Fibroblast of lung (primary cell): ENCODE measurements at regions not wholly inside any gene's neighbourhood (a gene's known extent, or its start where the extent isn't known, plus 50 kb on each side); places are given as distances from the start of the nearest gene placed in this dataset.

Experiments
- DNase-seq, 2 donors: peaks; one replicate each; pipeline versions ENCODE4 v3.0.0 to v3.0.0-alpha.2; 2010; ENCODE audit warnings: low read depth in 2 of 2
- H2AFZ ChIP-seq: 2 replicates; pipeline ENCODE4 v1.5.1; 2012; ENCODE audit warnings: low read length, control low read depth, inconsistent platforms
- H3K27ac ChIP-seq: 2 replicates; pipeline ENCODE4 v1.5.1; 2011; ENCODE audit warnings: low read length, control low read depth; ENCODE audit not compliant: insufficient read depth
- H3K27me3 ChIP-seq: 2 replicates; pipeline ENCODE4 v1.5.1; 2011; ENCODE audit warnings: mild to moderate bottlenecking, low read length; ENCODE audit not compliant: control insufficient read depth, insufficient read depth
- H3K36me3 ChIP-seq: 2 replicates; pipeline ENCODE4 v1.5.1; 2011; ENCODE audit warnings: low read length; ENCODE audit not compliant: control insufficient read depth, insufficient read depth
- H3K4me1 ChIP-seq: 2 replicates; pipeline ENCODE4 v1.5.1; 2011; ENCODE audit warnings: low read length; ENCODE audit not compliant: control insufficient read depth, insufficient read depth; ENCODE audit errors: extremely low read depth
- H3K4me2 ChIP-seq: 2 replicates; pipeline ENCODE4 v1.5.1; 2011; ENCODE audit warnings: low read length, control low read depth; ENCODE audit not compliant: insufficient read depth; ENCODE audit errors: extremely low read depth
- H3K4me3 ChIP-seq, 4 experiments: fragments of 200-600 bp in 1 of 4; sonication (generic) in 1 of 4; replicated peaks in 1 of 4; 2 replicates each; pipeline ENCODE4 v1.5.1; 2011 to 2016; ENCODE audit warnings: low read length in 4 of 4, low read depth in 3 of 4, mild to moderate bottlenecking in 3 of 4, control low read depth in 2 of 4, inconsistent platforms in 1 of 4, mixed read lengths in 1 of 4; ENCODE audit not compliant: insufficient read depth in 1 of 4; ENCODE audit errors: control extremely low read depth in 1 of 4
- H3K79me2 ChIP-seq: 2 replicates; pipeline ENCODE4 v1.5.1; 2012; ENCODE audit warnings: mild to moderate bottlenecking, low read length, inconsistent platforms; ENCODE audit not compliant: control insufficient read depth, insufficient read depth
- H3K9ac ChIP-seq: 2 replicates; pipeline ENCODE4 v1.5.1; 2011; ENCODE audit warnings: mild to moderate bottlenecking, low read length, control low read depth; ENCODE audit not compliant: insufficient read depth
- H3K9me3 ChIP-seq: 2 replicates; pipeline ENCODE4 v1.5.1; 2012; ENCODE audit warnings: low read depth, low read length; ENCODE audit not compliant: control insufficient read depth, insufficient read depth
- H4K20me1 ChIP-seq: 2 replicates; pipeline ENCODE4 v1.5.1; 2011; ENCODE audit warnings: low read length; ENCODE audit not compliant: control insufficient read depth, insufficient read depth; ENCODE audit errors: extremely low read depth
- CTCF ChIP-seq, 2 donors: IDR thresholded peaks in 1 of 2; conservative IDR thresholded peaks in 1 of 2; 1 replicate in 1 of 2; 2 replicates in 1 of 2; pipeline ENCODE4 v1.5.1; 2011 to 2012; ENCODE audit warnings: low read length in 2 of 2, control low read depth in 1 of 2, inconsistent platforms in 1 of 2, low read depth in 1 of 2, mild to moderate bottlenecking in 1 of 2
- EZH2 ChIP-seq: IDR thresholded peaks from 2 replicates; pipeline ENCODE4 v1.5.1; 2012; ENCODE audit warnings: low read length, control low read depth, mild to moderate bottlenecking; ENCODE audit errors: missing control alignments

GRCh38 chr17:79672496-79672895 lies 58.2 kb upstream of the ENPP7 start:
- H3K36me3 ChIP-seq = no peaks in the 10 kb centered on the region

GRCh38 chr17:79671085-79671694 lies 59.6 kb upstream of the ENPP7 start:
- Histone ChIP-seq H3K9me3 (no peaks in the 10 kb centered on the region), H3K27me3 (no peaks in the 10 kb centered on the region), H4K20me1 (no peaks in the 10 kb centered on the region), H3K4me2 (no peak overlapping the region), H3K9ac (no peak overlapping the region), H3K4me1 (no peaks in the 10 kb centered on the region), H3K36me3 (no peaks in the 10 kb centered on the region), H3K79me2 (no peaks in the 10 kb centered on the region), H3K27ac (no peak overlapping the region), H2AFZ (no peak overlapping the region), H3K4me3 (no peak overlapping the region)
- TF ChIP-seq EZH2 = no peak
- TF ChIP-seq CTCF (conservative IDR thresholded peaks at IDR 0.05 in 1 of 2, IDR thresholded peaks at IDR 0.05 in 1 of 2; ENCODE audit: low read depth in 1 of 2, low read length in 2 of 2) = no peak
- DNase-seq = no peak

More at GRCh38 chr17:79672496-79672895, 58.2 kb upstream of the ENPP7 start:
- no peak overlapping the region for H3K4me2 ChIP-seq
- no peak overlapping the region for H2AFZ ChIP-seq
- no peak overlapping the region for H3K4me3 ChIP-seq
- no peak overlapping the region for H3K27ac ChIP-seq
- no peak for TF ChIP-seq EZH2
- no peak for TF ChIP-seq CTCF (conservative IDR thresholded peaks at IDR 0.05 in 1 of 2, IDR thresholded peaks at IDR 0.05 in 1 of 2; ENCODE audit: low read depth in 1 of 2, low read length in 2 of 2)
- H3K27me3 ChIP-seq = no peaks in the 10 kb centered on the region
- no peaks in the 10 kb centered on the region for H3K4me1 ChIP-seq
- no peaks in the 10 kb centered on the region for H4K20me1 ChIP-seq
- H3K9ac ChIP-seq = no peak overlapping the region
- no peaks in the 10 kb centered on the region for H3K79me2 ChIP-seq
- no peak for DNase-seq
- no peaks in the 10 kb centered on the region for H3K9me3 ChIP-seq

- no peak overlapping the region for H2AFZ ChIP-seq
- no peaks in the 10 kb centered on the region for H3K4me1 ChIP-seq
- no peaks in the 10 kb centered on the region for H3K36me3 ChIP-seq
- no peaks in the 10 kb centered on the region for H4K20me1 ChIP-seq
- no peak overlapping the region for H3K4me2 ChIP-seq
- H3K27ac ChIP-seq = no peak overlapping the region
- no peaks in the 10 kb centered on the region for H3K79me2 ChIP-seq
- no peak overlapping the region for H3K9ac ChIP-seq
- no peaks in the 10 kb centered on the region for H3K27me3 ChIP-seq
- H3K4me3 ChIP-seq = no peak overlapping the region
- TF ChIP-seq EZH2 (no peak), CTCF (conservative IDR thresholded peaks at IDR 0.05 in 1 of 2, IDR thresholded peaks at IDR 0.05 in 1 of 2; ENCODE audit: low read depth in 1 of 2, low read length in 2 of 2) (no peak)
- no peaks in the 10 kb centered on the region for H3K9me3 ChIP-seq
- DNase-seq = no peak
Observed at GRCh38 chr17:79670537-79671084, 59.8 kb upstream of the RBFOX3 start.
